ENCODE measurements at regions not wholly inside any gene's neighbourhood (a gene's known extent, or its start where the extent isn't known, plus 50 kb on each side); places are given as distances from the start of the nearest gene placed in this dataset.

DNA sequence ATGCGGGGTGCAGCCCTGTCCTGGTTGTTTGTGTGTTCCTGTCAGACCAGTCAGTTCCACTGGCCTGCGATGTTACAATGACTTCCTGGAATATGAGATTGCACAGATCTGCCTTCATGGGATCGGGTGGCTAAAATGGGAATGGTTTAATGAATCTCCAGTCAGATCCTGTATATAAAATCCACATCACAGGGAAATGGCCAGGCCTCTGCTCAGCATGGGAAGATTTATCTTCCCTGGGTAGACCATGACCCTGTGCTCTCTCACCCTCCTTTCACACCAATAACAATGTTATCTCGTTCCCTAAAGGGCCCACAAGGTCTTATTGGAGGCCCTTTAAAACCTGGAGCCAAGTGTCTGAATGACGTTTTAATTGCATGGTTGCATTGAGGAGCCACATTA, 307.4 kb downstream of the RAB28 start:
- Mint-ChIP-seq H3K27me3 (ENCODE audit: low read depth) (no peaks in the 10 kb centered on the region), H3K4me3 (ENCODE audit: unreplicated experiment) (no peak overlapping the region)

GRCh38 chr4:13174926-13175325, 309.2 kb downstream of the RAB28 start:
- H3K27ac Mint-ChIP-seq (ENCODE audit: unreplicated experiment), result no peak overlapping the region
- no peak for DNase-seq (ENCODE audit: low spot score)
- no peaks in the 10 kb centered on the region for H3K27me3 Mint-ChIP-seq (ENCODE audit: low read depth)
- H3K36me3 Mint-ChIP-seq (ENCODE audit: low read depth), result no peaks in the 10 kb centered on the region
- no peaks in the 10 kb centered on the region for H3K9me3 Mint-ChIP-seq (ENCODE audit: low read depth)
- TF ChIP-seq CTCF (IDR thresholded peaks at IDR 0.05), result no peak
- no peak overlapping the region for H3K4me3 Mint-ChIP-seq (ENCODE audit: unreplicated experiment)
- no peaks in the 10 kb centered on the region for H3K4me1 Mint-ChIP-seq (ENCODE audit: low read depth)

More for the DNA sequence above, 307.4 kb downstream of the RAB28 start:
- no peak overlapping the region for H3K27ac Mint-ChIP-seq (ENCODE audit: unreplicated experiment)
- H3K9me3 Mint-ChIP-seq (ENCODE audit: low read depth), result no peaks in the 10 kb centered on the region
- DNase-seq (ENCODE audit: low spot score), result no peak
- TF ChIP-seq CTCF (IDR thresholded peaks at IDR 0.05), result no peak
- H3K4me1 Mint-ChIP-seq (ENCODE audit: low read depth), result no peaks in the 10 kb centered on the region
- H3K36me3 Mint-ChIP-seq (ENCODE audit: low read depth), result no peaks in the 10 kb centered on the region

DNA sequence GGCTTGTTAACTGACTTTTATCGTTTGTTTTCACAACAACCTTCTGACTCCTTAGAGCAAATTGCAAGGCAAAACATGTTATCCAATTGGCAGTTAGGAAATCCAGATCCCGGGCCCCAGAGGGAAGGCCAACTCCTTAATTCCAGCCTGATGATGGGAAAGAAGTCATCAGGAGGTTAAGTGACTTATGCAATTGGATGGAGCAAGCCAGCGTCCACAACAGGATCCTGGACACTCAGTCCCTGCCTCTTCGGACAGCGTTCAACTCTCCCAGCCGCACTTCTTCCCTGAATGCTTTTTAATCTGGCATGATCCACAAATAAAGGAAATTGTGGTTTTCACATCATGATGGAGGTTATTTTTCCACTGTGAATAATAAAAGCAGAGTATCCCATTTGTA, 310.1 kb downstream of the RAB28 start:
- no peaks in the 10 kb centered on the region for H3K36me3 Mint-ChIP-seq (ENCODE audit: low read depth)
- TF ChIP-seq CTCF (IDR thresholded peaks at IDR 0.05), result no peak
- H3K27ac Mint-ChIP-seq (ENCODE audit: unreplicated experiment), result no peak overlapping the region
- no peak overlapping the region for H3K4me3 Mint-ChIP-seq (ENCODE audit: unreplicated experiment)
- no peaks in the 10 kb centered on the region for H3K27me3 Mint-ChIP-seq (ENCODE audit: low read depth)
- DNase-seq (ENCODE audit: low spot score), result no peak
- no peaks in the 10 kb centered on the region for H3K4me1 Mint-ChIP-seq (ENCODE audit: low read depth)
- no peaks in the 10 kb centered on the region for H3K9me3 Mint-ChIP-seq (ENCODE audit: low read depth)

DNA sequence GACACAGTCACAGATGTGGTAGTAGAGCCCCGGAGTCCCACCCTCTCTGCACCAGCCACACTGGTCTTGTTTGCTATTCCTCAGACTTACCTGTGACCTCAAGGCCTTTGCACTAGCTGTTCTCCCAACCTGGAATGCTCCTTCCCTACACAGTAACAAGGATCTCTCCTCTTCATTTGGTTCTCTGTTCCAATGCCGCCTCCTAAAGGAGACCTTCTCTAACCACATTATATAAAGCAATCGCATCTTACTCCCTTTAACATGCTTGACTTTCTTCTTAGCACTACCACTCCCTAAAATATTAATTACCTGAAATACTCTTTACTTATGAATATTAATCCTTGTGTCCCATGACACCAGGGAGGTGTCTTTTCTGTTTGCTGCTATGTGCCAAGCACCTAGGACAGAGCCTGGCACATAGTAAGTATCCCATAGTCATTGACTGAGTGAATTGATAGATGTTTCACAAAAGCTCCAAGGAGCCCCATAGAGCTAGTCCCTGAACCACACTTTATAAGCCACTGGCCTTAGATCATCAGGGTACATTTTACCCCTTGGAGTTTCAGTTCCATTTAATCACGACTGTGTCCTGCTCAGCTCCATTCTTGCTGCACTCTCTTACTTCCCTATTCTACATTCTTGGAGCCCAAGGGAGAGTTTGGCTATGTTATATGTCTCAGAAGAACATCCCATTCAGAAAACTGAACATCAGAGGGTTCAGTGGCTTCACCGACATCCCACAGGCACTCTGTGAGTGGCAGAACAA, 312.7 kb downstream of the RAB28 start:
- no peak for DNase-seq (ENCODE audit: low spot score)
- Mint-ChIP-seq H3K36me3 (ENCODE audit: low read depth) (no peaks in the 10 kb centered on the region), H3K9me3 (ENCODE audit: low read depth) (no peaks in the 10 kb centered on the region), H3K4me1 (ENCODE audit: low read depth) (peaks cover 2% of the 10 kb centered on the region), H3K4me3 (ENCODE audit: unreplicated experiment) (no peak overlapping the region), H3K27ac (ENCODE audit: unreplicated experiment) (no peak overlapping the region), H3K27me3 (ENCODE audit: low read depth) (no peaks in the 10 kb centered on the region)
- TF ChIP-seq CTCF (IDR thresholded peaks at IDR 0.05), result no peak

DNA sequence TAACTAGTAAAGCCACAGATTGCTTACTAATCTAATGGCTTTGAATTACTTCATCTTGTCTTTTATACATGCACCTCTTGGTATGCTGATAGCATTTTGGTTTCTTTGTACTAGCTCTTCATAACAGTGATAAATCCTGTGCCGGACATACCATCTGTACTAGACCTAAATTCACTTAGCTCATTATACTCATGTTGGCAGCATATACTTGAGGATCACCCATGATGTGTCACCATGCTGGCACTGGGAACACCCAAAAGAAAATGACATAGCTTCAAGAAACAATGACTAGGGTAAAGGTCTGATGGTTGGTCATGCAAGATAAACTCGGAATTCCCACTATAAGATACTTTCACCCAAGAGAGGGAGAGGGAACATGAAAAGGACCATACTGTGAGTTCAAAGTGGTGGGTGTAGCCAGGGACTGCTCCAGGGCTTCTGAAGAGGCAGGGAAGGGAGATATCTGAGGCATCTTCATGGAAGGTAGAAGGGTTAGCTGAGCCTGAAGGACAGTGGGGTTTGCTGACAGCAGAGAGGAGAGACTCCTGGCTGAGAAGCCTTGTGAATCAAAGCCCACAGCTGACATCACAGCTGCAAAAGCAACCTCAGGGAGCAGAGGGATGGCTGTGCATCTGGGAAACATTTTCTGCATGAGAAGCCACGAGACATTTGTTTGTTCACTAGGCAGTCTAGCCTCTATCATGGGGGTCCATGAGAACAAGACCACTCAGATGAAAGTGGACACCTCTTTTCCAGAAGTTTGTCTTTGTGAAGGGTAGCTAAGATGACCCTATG, 314.2 kb downstream of the RAB28 start:
- TF ChIP-seq CTCF (IDR thresholded peaks at IDR 0.05), result no peak
- H3K9me3 Mint-ChIP-seq (ENCODE audit: low read depth), result no peaks in the 10 kb centered on the region
- no peaks in the 10 kb centered on the region for H3K36me3 Mint-ChIP-seq (ENCODE audit: low read depth)
- H3K4me1 Mint-ChIP-seq (ENCODE audit: low read depth), result peaks cover 12% of the 10 kb centered on the region
- H3K27ac Mint-ChIP-seq (ENCODE audit: unreplicated experiment), result no peak overlapping the region
- H3K4me3 Mint-ChIP-seq (ENCODE audit: unreplicated experiment), result no peak overlapping the region
- H3K27me3 Mint-ChIP-seq (ENCODE audit: low read depth), result no peaks in the 10 kb centered on the region
- no peak for DNase-seq (ENCODE audit: low spot score)

Measured in chondrocyte (in vitro differentiated cells).